Endothelial cell of umbilical vein (primary cell): ENCODE measurements at regions not wholly inside any gene's neighbourhood (a gene's known extent, or its start where the extent isn't known, plus 50 kb on each side); places are given as distances from the start of the nearest gene placed in this dataset.

Source experiments
- CTCF ChIP-seq, 2 donors: IDR thresholded peaks; 1 replicate in 1 of 2; 2 replicates in 1 of 2; pipeline ENCODE4 v1.5.1; 2011; ENCODE audit warnings: low read length in 2 of 2, mild to moderate bottlenecking in 2 of 2, moderate library complexity in 2 of 2, control low read depth in 1 of 2, inconsistent platforms in 1 of 2, low read depth in 1 of 2; ENCODE audit not compliant: insufficient read depth in 1 of 2; ENCODE audit errors: extremely low read depth in 1 of 2
- EZH2 ChIP-seq: IDR thresholded peaks from 2 replicates; pipeline ENCODE4 v1.6.1; 2012; ENCODE audit warnings: borderline replicate concordance, low read depth, mild to moderate bottlenecking, moderate library complexity, low read length, inconsistent platforms; ENCODE audit not compliant: severe bottlenecking
- POLR2A ChIP-seq: IDR thresholded peaks from 2 replicates; pipeline ENCODE4 v1.6.1; 2012; ENCODE audit warnings: low read depth, mild to moderate bottlenecking, control low read depth, low read length
- POLR2AphosphoS5 ChIP-seq: IDR thresholded peaks from 2 replicates; pipeline ENCODE4 v1.6.1; 2012; ENCODE audit warnings: low read depth, mild to moderate bottlenecking, control low read depth, low read length, moderate library complexity; ENCODE audit not compliant: insufficient read depth

GRCh38 chr2:144668493-144669110 is 148.7 kb upstream of the ZEB2 start:
- no peak for TF ChIP-seq CTCF (IDR thresholded peaks at IDR 0.05; ENCODE audit: extremely low read depth in 1 of 2, insufficient read depth in 1 of 2, low read depth in 1 of 2, low read length in 2 of 2)
- no peak for TF ChIP-seq POLR2AphosphoS5
- no peak for TF ChIP-seq POLR2A
- no peak for TF ChIP-seq EZH2
